IMR-90 (cell line): ENCODE measurements at regions not wholly inside any gene's neighbourhood (a gene's known extent, or its start where the extent isn't known, plus 50 kb on each side); places are given as distances from the start of the nearest gene placed in this dataset.

Experiments
- ATAC-seq: fragments of 200-7000 bp; cut with Tn5 transposase; 2 replicates; pipeline ENCODE4 v1.9.1; 2020; ENCODE audit warnings: low read depth, mild to moderate bottlenecking, moderate library complexity
- BruUV-seq: library from RNA; stranded (reverse); fragments of 400-500 nt; replicated peaks from 2 replicates; lab custom pipeline; 2021; lab: Mats Ljungman, UMichigan
- CTCF ChIA-PET: fragments of 300-600 bp; formaldehyde crosslinking; extraction: SDS; loops from one replicate; lab custom pipeline; 2021; ENCODE audit warnings: antibody characterized with exemption; lab: Yijun Ruan, JAX
- POLR2A ChIA-PET: fragments of 300-600 bp; sonication (Branson Sonifier 250); formaldehyde crosslinking; loops from one replicate; lab custom pipeline; 2022; ENCODE audit warnings: antibody characterized with exemption; ENCODE audit not compliant: unreplicated experiment; lab: Charles Lee
- DNase-seq: peaks from one replicate; pipeline ENCODE4 v3.0.0; 2013
- H2AFZ ChIP-seq: replicated peaks from 2 replicates; pipeline ENCODE3; 2013; ENCODE audit warnings: low read length, mild to moderate bottlenecking; ENCODE audit not compliant: poor library complexity
- H2AK5ac ChIP-seq: 2 replicates; pipeline ENCODE4 v1.6.1; 2013; ENCODE audit warnings: low read depth, low read length, inconsistent platforms
- H2AK9ac ChIP-seq: replicated peaks from 2 replicates; pipeline ENCODE3; 2013; ENCODE audit warnings: mild to moderate bottlenecking, low read depth, low read length, moderate library complexity; ENCODE audit not compliant: poor library complexity
- H2BK120ac ChIP-seq: 2 replicates; pipeline ENCODE4 v1.6.1; 2013; ENCODE audit warnings: low read depth, low read length, inconsistent platforms
- H2BK15ac ChIP-seq: 3 replicates; pipeline ENCODE4 v1.6.1; 2013; ENCODE audit warnings: low read depth, low read length, inconsistent platforms
- H2BK20ac ChIP-seq: 2 replicates; pipeline ENCODE4 v1.6.1; 2013; ENCODE audit warnings: low read depth, mild to moderate bottlenecking, inconsistent platforms, low read length, moderate library complexity
- H2BK5ac ChIP-seq: 2 replicates; pipeline ENCODE4 v1.6.1; 2013; ENCODE audit warnings: mild to moderate bottlenecking, low read depth, low read length, inconsistent platforms; ENCODE audit not compliant: poor library complexity, severe bottlenecking
- H3K14ac ChIP-seq: replicated peaks from 2 replicates; pipeline ENCODE4 v1.6.1; 2013; ENCODE audit warnings: low read depth, low read length, inconsistent platforms
- H3K18ac ChIP-seq: 2 replicates; pipeline ENCODE4 v1.6.1; 2013; ENCODE audit warnings: low read depth, low read length, control low read depth
- H3K23ac ChIP-seq: 2 replicates; pipeline ENCODE4 v1.6.1; 2013; ENCODE audit warnings: low read depth, low read length, inconsistent platforms
- H3K27ac ChIP-seq: 2 replicates; pipeline ENCODE4 v1.5.1; 2013; ENCODE audit warnings: mild to moderate bottlenecking, control low read depth, low read length; ENCODE audit not compliant: insufficient read depth
- H3K27me3 ChIP-seq: 2 replicates; pipeline ENCODE4 v1.6.1; 2013; ENCODE audit warnings: low read length; ENCODE audit not compliant: control insufficient read depth, insufficient read depth
- H3K36me3 ChIP-seq: 2 replicates; pipeline ENCODE4 v1.6.1; 2013; ENCODE audit warnings: low read length, mixed read lengths; ENCODE audit not compliant: control insufficient read depth, insufficient read depth
- H3K4ac ChIP-seq: 2 replicates; pipeline ENCODE4 v1.6.1; 2013; ENCODE audit warnings: low read depth, low read length, inconsistent platforms
- H3K4me1 ChIP-seq: 2 replicates; pipeline ENCODE4 v1.6.1; 2013; ENCODE audit warnings: low read length, mixed read lengths; ENCODE audit not compliant: control insufficient read depth, insufficient read depth
- H3K4me2 ChIP-seq: 2 replicates; pipeline ENCODE4 v1.6.1; 2013; ENCODE audit warnings: low read depth, mild to moderate bottlenecking, control low read depth, low read length, moderate library complexity
- H3K4me3 ChIP-seq: 2 replicates; pipeline ENCODE4 v1.5.1; 2013; ENCODE audit warnings: low read depth, mild to moderate bottlenecking, control low read depth, low read length, moderate library complexity; ENCODE audit not compliant: insufficient read depth
- H3K56ac ChIP-seq: 2 replicates; pipeline ENCODE4 v1.6.1; 2013; ENCODE audit warnings: low read length, inconsistent platforms; ENCODE audit not compliant: insufficient read depth; ENCODE audit errors: extremely low read depth
- H3K79me1 ChIP-seq, 2 experiments: 2 replicates each; pipeline ENCODE4 v1.6.1; 2013; ENCODE audit warnings: low read length in 2 of 2, inconsistent platforms in 1 of 2, low read depth in 1 of 2
- H3K9ac ChIP-seq: 2 replicates; pipeline ENCODE4 v1.6.1; 2013; ENCODE audit warnings: low read depth, low read length, control low read depth
- H3K9me1 ChIP-seq: 2 replicates; pipeline ENCODE4 v1.6.1; 2013; ENCODE audit warnings: low read length, inconsistent platforms; ENCODE audit not compliant: insufficient read depth
- H3K9me3 ChIP-seq: 2 replicates; pipeline ENCODE4 v1.6.1; 2013; ENCODE audit warnings: low read length; ENCODE audit not compliant: control insufficient read depth, insufficient read depth
- H4K20me1 ChIP-seq: 2 replicates; pipeline ENCODE4 v1.6.1; 2013; ENCODE audit warnings: low read length, inconsistent platforms; ENCODE audit not compliant: insufficient read depth
- H4K5ac ChIP-seq: 2 replicates; pipeline ENCODE4 v1.6.1; 2013; ENCODE audit warnings: mild to moderate bottlenecking, low read depth, low read length, control low read depth
- H4K8ac ChIP-seq, 2 experiments: 2 replicates each; pipeline ENCODE4 v1.6.1; 2013; ENCODE audit warnings: low read depth in 2 of 2, low read length in 2 of 2, control low read depth in 1 of 2, inconsistent platforms in 1 of 2
- H4K91ac ChIP-seq: 2 replicates; pipeline ENCODE4 v1.6.1; 2013; ENCODE audit warnings: low read depth, low read length, inconsistent platforms; ENCODE audit not compliant: insufficient read depth
- MAZ ChIP-seq: IDR thresholded peaks from 2 replicates; pipeline ENCODE4 v1.6.1; 2012; ENCODE audit warnings: low read depth, mild to moderate bottlenecking, low read length, improper control_type of control experiment, moderate library complexity, borderline replicate concordance
- RFX5 ChIP-seq: IDR thresholded peaks from 2 replicates; pipeline ENCODE4 v1.8.0; 2012; ENCODE audit warnings: low read depth, mild to moderate bottlenecking, low read length, moderate library complexity
- WGBS, 2 experiments: methylation state at CpG; one replicate each; pipeline versions ENCODE4 v1.1.5 to v1.1.7; 2013; ENCODE audit warnings: missing lambda C conversion rate in 2 of 2; ENCODE audit not compliant: insufficient read length in 1 of 2; ENCODE audit errors: extremely low coverage in 2 of 2; 5-methylcytosine and 5-hydroxymethylcytosine counted together
- dilution Hi-C: fragments of 300-500 bp; cut with HindIII; formaldehyde crosslinking; loops from one replicate; pipeline ENCODE4 v1.14.3; 2018; ENCODE audit warnings: low sequenced_read_pairs; ENCODE audit not compliant: unreplicated experiment
- in situ Hi-C: fragments of 300-500 bp; cut with MboI; formaldehyde crosslinking; loops from 3 replicates; pipeline ENCODE4 v1.14.3; 2019; ENCODE audit warnings: low sequenced_read_pairs, inconsistent platforms, mixed read lengths
- intact Hi-C: fragments of 100-400 bp; cut with micrococcal nuclease; formaldehyde crosslinking; loops from 2 replicates; pipeline ENCODE4 v1.10.0; 2022

DNA sequence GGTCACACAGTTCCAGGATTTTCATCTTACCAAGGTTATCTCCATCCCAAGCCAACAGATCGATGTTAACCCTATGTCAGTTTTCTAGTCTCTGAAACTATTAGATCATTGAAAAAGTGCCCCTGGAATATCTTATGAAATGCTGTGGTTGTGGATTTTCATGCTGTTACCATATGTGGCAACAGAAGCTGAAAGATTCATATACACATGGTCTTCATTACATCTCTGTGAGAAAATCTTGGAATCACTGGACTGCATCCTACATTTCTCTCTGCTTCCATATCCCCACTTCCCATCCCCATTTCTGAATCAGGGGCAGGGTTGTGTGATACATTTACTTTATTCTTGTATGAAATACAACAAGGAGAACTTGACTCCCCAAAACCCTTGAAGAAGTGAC, 146.1 kb downstream of the SLC16A9 start:
- WGBS, 2 experiments, result no CpG with 5 or more reads among the region's 1 CpG
- H3K27me3 ChIP-seq, result no peaks in the 10 kb centered on the region
- peaks cover 3% of the 10 kb centered on the region; the same call in 1 of the 2 replicates for H3K4me1 ChIP-seq
- no TSS peak for BruUV-seq
- no peaks in the 10 kb centered on the region for H4K20me1 ChIP-seq
- H4K91ac ChIP-seq, result no peak overlapping the region
- H3K36me3 ChIP-seq, result no peaks in the 10 kb centered on the region
- in situ Hi-C loops (loop anchor here (25.0 kb wide), 1 partner anchor 776 kb away; no protein-coding TSS in a partner anchor), dilution Hi-C loops (no loop called here), intact Hi-C loops (no loop called here)
- DNase-seq (no peak), ATAC-seq (no peak)
- no peak overlapping the region for H3K9ac ChIP-seq
- H3K9me1 ChIP-seq, result no peaks in the 10 kb centered on the region
- no peak overlapping the region for H3K4me2 ChIP-seq
- no peak overlapping the region for H4K5ac ChIP-seq
- POLR2A ChIA-PET, result no interaction called here
- H2BK20ac ChIP-seq, result no peak overlapping the region
- no peak overlapping the region for H3K23ac ChIP-seq
- H3K4ac ChIP-seq, result no peak overlapping the region
- H3K27ac ChIP-seq, result no peak overlapping the region
- no peak overlapping the region for H2BK120ac ChIP-seq
- no peak overlapping the region for H3K14ac ChIP-seq
- no peak overlapping the region for H2AK5ac ChIP-seq
- H3K4me3 ChIP-seq, result no peak overlapping the region
- no peak overlapping the region for H3K56ac ChIP-seq
- H2BK5ac ChIP-seq, result no peak overlapping the region
- H3K18ac ChIP-seq, result no peak overlapping the region
- no peak overlapping the region for H2BK15ac ChIP-seq
- H3K9me3 ChIP-seq, result no peaks in the 10 kb centered on the region
- H3K79me1 ChIP-seq, result no peaks in the 10 kb centered on the region
- H2AFZ ChIP-seq, result no peak overlapping the region
- H4K8ac ChIP-seq, result no peak overlapping the region
- CTCF ChIA-PET, result interaction anchor here (0.6 kb wide), 1 partner anchor 1140 kb away, joined by 4 read pairs; no protein-coding TSS in a partner anchor
- H2AK9ac ChIP-seq, result no peak overlapping the region
- TF ChIP-seq RFX5, result no peak
- no peak for TF ChIP-seq MAZ
